Left lung (tissue), 4 donors: ENCODE measurements at regions not wholly inside any gene's neighbourhood (a gene's known extent, or its start where the extent isn't known, plus 50 kb on each side); places are given as distances from the start of the nearest gene placed in this dataset.

Experiments used
- ATAC-seq: fragments of 200-7000 bp; cut with Tn5 transposase; one replicate; pipeline ENCODE4 v1.9.1; 2020; ENCODE audit warnings: moderate library complexity
- DNase-seq, 4 donors: peaks; one replicate each; pipeline ENCODE4 v3.0.0-alpha.2; 2013 to 2020
- H3K27ac ChIP-seq, 2 donors: fragments of 200-600 bp; sonication (generic) in 1 of 2; one replicate each; pipeline versions ENCODE4 v1.5.0 to v1.8.0; 2020 to 2021
- H3K27me3 ChIP-seq, 2 donors: fragments of 200-600 bp; sonication (generic) in 1 of 2; one replicate each; pipeline versions ENCODE4 v1.5.0 to v1.8.0; 2020 to 2021
- H3K36me3 ChIP-seq, 2 donors: fragments of 200-600 bp; sonication (generic) in 1 of 2; one replicate each; pipeline versions ENCODE4 v1.5.0 to v1.8.0; 2020 to 2021
- H3K4me1 ChIP-seq, 2 donors: fragments of 200-600 bp; one replicate each; pipeline ENCODE4 v1.8.0; 2021
- H3K4me3 ChIP-seq, 2 donors: fragments of 200-600 bp; sonication (generic) in 1 of 2; one replicate each; pipeline versions ENCODE4 v1.5.0 to v1.8.0; 2020 to 2021; ENCODE audit warnings: mild to moderate bottlenecking in 1 of 2
- H3K9me3 ChIP-seq, 2 donors: fragments of 200-600 bp; sonication (generic) in 1 of 2; one replicate each; pipeline versions ENCODE4 v1.5.0 to v1.8.0; 2020 to 2021
- intact Hi-C, 2 donors: fragments of 100-400 bp; cut with DNase I; formaldehyde crosslinking; loops; one replicate each; pipeline versions ENCODE4 v1.11.2 to v1.14.2; 2022
- TF ChIP-seq, protein P1 (sequence below), 2 donors: fragments of 200-600 bp; sonication (generic) in 1 of 2; IDR thresholded peaks; one replicate each; pipeline versions ENCODE4 v1.5.0 to v1.8.0; 2021; ENCODE audit warnings: antibody characterized with exemption in 2 of 2
- donor health status: DM: no; HTN: yes; CAD: no.
- donor health status: DM: no; HTN: no; CAD: no.

DNA sequence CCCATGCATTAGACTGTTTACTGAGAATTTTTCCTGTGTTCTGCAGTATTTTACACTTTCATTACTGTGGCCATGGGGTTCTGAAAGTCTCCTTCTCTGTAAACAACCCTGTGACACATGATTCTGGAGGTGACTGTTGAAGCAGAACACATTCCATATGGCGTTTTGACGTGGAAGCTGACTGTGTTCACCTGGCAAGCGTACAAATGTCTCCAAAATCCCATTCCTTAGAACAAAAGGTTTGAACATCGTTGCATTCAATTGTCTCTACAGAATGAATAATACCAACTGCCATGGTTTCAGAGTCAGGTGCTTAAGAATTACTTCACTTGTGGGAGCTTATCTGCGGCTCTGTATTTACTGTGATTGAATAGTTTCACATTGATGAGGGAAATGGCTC lies 485.6 kb upstream of the TMEM132C start:
- Histone ChIP-seq H3K27me3 (peaks cover 0 to 14% of the 10 kb centered on the region in 2 donors), H3K4me3 (no peak overlapping the region), H3K27ac (no peak overlapping the region), H3K4me1 (no peaks in the 10 kb centered on the region), H3K36me3 (no peaks in the 10 kb centered on the region), H3K9me3 (no peaks in the 10 kb centered on the region)
- TF ChIP-seq, protein P1, sequence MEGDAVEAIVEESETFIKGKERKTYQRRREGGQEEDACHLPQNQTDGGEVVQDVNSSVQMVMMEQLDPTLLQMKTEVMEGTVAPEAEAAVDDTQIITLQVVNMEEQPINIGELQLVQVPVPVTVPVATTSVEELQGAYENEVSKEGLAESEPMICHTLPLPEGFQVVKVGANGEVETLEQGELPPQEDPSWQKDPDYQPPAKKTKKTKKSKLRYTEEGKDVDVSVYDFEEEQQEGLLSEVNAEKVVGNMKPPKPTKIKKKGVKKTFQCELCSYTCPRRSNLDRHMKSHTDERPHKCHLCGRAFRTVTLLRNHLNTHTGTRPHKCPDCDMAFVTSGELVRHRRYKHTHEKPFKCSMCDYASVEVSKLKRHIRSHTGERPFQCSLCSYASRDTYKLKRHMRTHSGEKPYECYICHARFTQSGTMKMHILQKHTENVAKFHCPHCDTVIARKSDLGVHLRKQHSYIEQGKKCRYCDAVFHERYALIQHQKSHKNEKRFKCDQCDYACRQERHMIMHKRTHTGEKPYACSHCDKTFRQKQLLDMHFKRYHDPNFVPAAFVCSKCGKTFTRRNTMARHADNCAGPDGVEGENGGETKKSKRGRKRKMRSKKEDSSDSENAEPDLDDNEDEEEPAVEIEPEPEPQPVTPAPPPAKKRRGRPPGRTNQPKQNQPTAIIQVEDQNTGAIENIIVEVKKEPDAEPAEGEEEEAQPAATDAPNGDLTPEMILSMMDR (IDR thresholded peaks at IDR 0.05) = no peak
- no peak for ATAC-seq
- intact Hi-C loops = no loop called here
- DNase-seq = no peak

DNA sequence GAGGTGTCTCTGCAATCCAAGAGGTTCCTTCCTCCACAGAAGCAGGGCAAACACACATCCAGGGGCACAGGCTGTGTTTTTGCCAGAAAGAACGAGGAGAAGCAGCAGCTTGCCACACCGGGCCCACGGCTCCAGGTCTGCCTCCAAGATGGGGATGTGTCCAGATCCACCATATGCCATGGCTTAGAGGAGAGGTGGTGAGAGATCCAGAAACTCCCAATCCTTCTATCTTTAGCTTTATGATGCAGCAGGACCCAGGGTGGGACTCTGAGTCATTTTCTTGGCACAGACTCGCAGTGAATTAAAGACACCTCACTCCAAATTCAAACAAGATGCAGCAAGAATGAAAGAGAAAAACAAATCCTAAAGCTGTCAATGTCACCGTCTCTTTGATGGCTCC lies 481.4 kb upstream of the TMEM132C start:
- no peaks in the 10 kb centered on the region for H3K36me3 ChIP-seq
- DNase-seq (no peak), ATAC-seq (no peak)
- TF ChIP-seq, protein P1 (IDR thresholded peaks at IDR 0.05) = no peak
- no peak overlapping the region for H3K27ac ChIP-seq
- no peaks in the 10 kb centered on the region for H3K4me1 ChIP-seq
- H3K4me3 ChIP-seq = no peak overlapping the region
- intact Hi-C loops = no loop called here
- H3K27me3 ChIP-seq = peaks cover 0 to 14% of the 10 kb centered on the region in 2 donors
- H3K9me3 ChIP-seq = no peaks in the 10 kb centered on the region

DNA sequence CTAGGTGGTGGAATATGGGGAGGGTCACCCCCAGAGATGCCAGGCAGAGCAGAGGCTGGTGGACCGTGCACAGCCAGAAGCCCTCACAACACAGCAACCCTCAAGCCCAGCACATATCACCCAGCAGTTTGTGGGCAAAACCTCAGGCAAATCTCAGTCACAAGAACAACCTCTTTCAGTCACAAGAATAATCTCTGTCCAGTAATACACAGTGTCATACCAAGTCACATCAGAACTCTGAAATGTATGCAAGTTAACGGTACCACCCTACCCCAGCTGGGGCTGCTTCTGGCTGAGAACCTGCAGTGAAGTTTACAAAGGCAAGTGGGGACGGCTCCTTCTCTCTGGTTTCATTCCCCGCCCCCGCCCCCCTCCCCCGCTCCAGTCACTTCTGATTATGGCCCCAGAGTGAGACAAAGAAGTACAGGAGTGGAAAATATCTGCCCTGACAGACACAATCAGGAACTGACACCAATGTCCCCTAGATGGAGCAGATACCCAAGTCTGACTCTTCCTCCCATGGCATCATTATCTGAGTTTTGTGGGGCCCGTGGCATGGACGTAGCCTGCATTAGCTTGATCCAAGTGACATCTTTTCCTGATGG lies 480.9 kb upstream of the TMEM132C start:
- no peak for ATAC-seq
- Histone ChIP-seq H3K4me1 (no peaks in the 10 kb centered on the region), H3K36me3 (no peaks in the 10 kb centered on the region), H3K9me3 (no peaks in the 10 kb centered on the region), H3K27ac (no peak overlapping the region), H3K4me3 (no peak overlapping the region), H3K27me3 (peaks cover 0 to 14% of the 10 kb centered on the region in 2 donors)
- DNase-seq = no peak
- TF ChIP-seq, protein P1 (IDR thresholded peaks at IDR 0.05) = no peak
- intact Hi-C loops = no loop called here

- DNase-seq (no peak), ATAC-seq (no peak)
- TF ChIP-seq, protein P1 (IDR thresholded peaks at IDR 0.05) = no peak
- H3K36me3 ChIP-seq = no peaks in the 10 kb centered on the region
- peaks cover 0 to 14% of the 10 kb centered on the region in 2 donors for H3K27me3 ChIP-seq
- H3K9me3 ChIP-seq = no peaks in the 10 kb centered on the region
- no peak overlapping the region for H3K27ac ChIP-seq
- no peaks in the 10 kb centered on the region for H3K4me1 ChIP-seq
- no peak overlapping the region for H3K4me3 ChIP-seq
- intact Hi-C loops = no loop called here
Observed at GRCh38 chr12:127787544-127787943, 479.4 kb upstream of the TMEM132C start.

- Histone ChIP-seq H3K27ac (no peak overlapping the region), H3K36me3 (no peaks in the 10 kb centered on the region), H3K4me3 (no peak overlapping the region), H3K9me3 (peaks cover 0 to 4% of the 10 kb centered on the region in 2 donors), H3K27me3 (peaks cover 0 to 2% of the 10 kb centered on the region in 2 donors), H3K4me1 (no peaks in the 10 kb centered on the region)
- intact Hi-C loops = no loop called here
- ATAC-seq (no peak), DNase-seq (no peak)
- TF ChIP-seq, protein P1 (IDR thresholded peaks at IDR 0.05) = no peak
Observed at GRCh38 chr12:127790376-127790775, 476.6 kb upstream of the TMEM132C start.
